Neural cell (in vitro differentiated cells): ENCODE measurements at regions not wholly inside any gene's neighbourhood (a gene's known extent, or its start where the extent isn't known, plus 50 kb on each side); places are given as distances from the start of the nearest gene placed in this dataset.

Source experiments
- H2AFZ ChIP-seq: fragments of 200-600, 300-800 bp; sonication (generic), shearing (Covaris generic); 2 replicates; pipeline ENCODE4 v1.6.0; 2014; ENCODE audit warnings: low read depth, mild to moderate bottlenecking, antibody characterized with exemption, low read length, moderate library complexity
- H3F3A ChIP-seq: fragments of 200-600 bp; shearing (Covaris generic); 2 replicates; pipeline ENCODE4 v1.6.1; 2016; ENCODE audit warnings: mild to moderate bottlenecking, moderate library complexity, mixed read lengths, antibody characterized with exemption, low read length; ENCODE audit not compliant: insufficient read depth, poor library complexity, severe bottlenecking
- H3K27ac ChIP-seq: fragments of 200-600, 300-800 bp; sonication (generic), shearing (Covaris generic); 2 replicates; pipeline ENCODE4 v1.5.1; 2014; ENCODE audit warnings: mild to moderate bottlenecking, low read length, moderate library complexity
- H3K27me3 ChIP-seq: fragments of 300-800, 200-600 bp; sonication (generic), shearing (Covaris generic); 2 replicates; pipeline ENCODE4 v1.6.0; 2014; ENCODE audit warnings: mild to moderate bottlenecking, low read depth, low read length, moderate library complexity; ENCODE audit not compliant: insufficient read depth
- H3K36me3 ChIP-seq: fragments of 300-800, 200-600 bp; sonication (generic), shearing (Covaris generic); 2 replicates; pipeline ENCODE4 v1.5.1; 2014; ENCODE audit warnings: mild to moderate bottlenecking, antibody characterized with exemption, low read length, moderate library complexity; ENCODE audit not compliant: insufficient read depth
- H3K4me2 ChIP-seq: fragments of 300-800, 200-600 bp; sonication (generic), shearing (Covaris generic); 2 replicates; pipeline ENCODE4 v1.6.0; 2014; ENCODE audit warnings: mild to moderate bottlenecking, low read length
- H3K4me3 ChIP-seq: fragments of 300-800, 200-600 bp; sonication (generic), shearing (Covaris generic); 2 replicates; pipeline ENCODE4 v1.5.1; 2014; ENCODE audit warnings: mild to moderate bottlenecking, low read length, moderate library complexity
- H3K79me2 ChIP-seq: fragments of 200-600 bp; shearing (Covaris generic); replicated peaks from 2 replicates; pipeline ENCODE4 v1.6.0; 2014; ENCODE audit warnings: mild to moderate bottlenecking, low read length, moderate library complexity; ENCODE audit not compliant: insufficient read depth
- H3K9ac ChIP-seq: fragments of 300-800, 200-600 bp; sonication (generic), shearing (Covaris generic); 2 replicates; pipeline ENCODE4 v1.6.1; 2016; ENCODE audit warnings: mild to moderate bottlenecking, low read length, mixed read lengths
- H3K9me2 ChIP-seq: fragments of 200-600 bp; shearing (Covaris generic); 2 replicates; pipeline ENCODE4 v1.6.1; 2016; ENCODE audit warnings: mild to moderate bottlenecking, low read length, mixed read lengths; ENCODE audit not compliant: insufficient read depth
- H3K9me3 ChIP-seq: fragments of 200-600, 300-800 bp; sonication (generic), shearing (Covaris generic); 2 replicates; pipeline ENCODE4 v1.6.1; 2016; ENCODE audit warnings: mild to moderate bottlenecking, mixed run types, low read length, moderate library complexity, mixed read lengths
- H4K20me1 ChIP-seq: fragments of 200-600 bp; shearing (Covaris generic); 2 replicates; pipeline ENCODE4 v1.6.1; 2016; ENCODE audit warnings: mild to moderate bottlenecking, mixed run types; ENCODE audit not compliant: insufficient read depth
- EP300 ChIP-seq: fragments of 450-650 bp; conservative IDR thresholded peaks from 2 replicates; pipeline ENCODE4 v1.6.1; 2014; ENCODE audit warnings: antibody characterized with exemption, mild to moderate bottlenecking, moderate library complexity; ENCODE audit not compliant: poor library complexity, severe bottlenecking
- EZH2 ChIP-seq: fragments of 200-600, 300-800 bp; shearing (Covaris generic), sonication (generic); IDR thresholded peaks from 2 replicates; pipeline ENCODE4 v1.6.1; 2014; ENCODE audit warnings: antibody characterized with exemption, low read length, borderline replicate concordance, mild to moderate bottlenecking; ENCODE audit not compliant: insufficient read depth, poor library complexity, severe bottlenecking
- MXI1 ChIP-seq: fragments of 450-650 bp; conservative IDR thresholded peaks from 2 replicates; pipeline ENCODE4 v1.6.1; 2014; ENCODE audit warnings: antibody characterized with exemption, mild to moderate bottlenecking; ENCODE audit not compliant: poor library complexity, severe bottlenecking
- POLR2AphosphoS5 ChIP-seq: IDR thresholded peaks from 2 replicates; pipeline ENCODE4 v1.6.1; 2012
- RAD21 ChIP-seq: fragments of 450-650 bp; conservative IDR thresholded peaks from 2 replicates; pipeline ENCODE4 v1.6.1; 2014; ENCODE audit warnings: antibody characterized with exemption, mild to moderate bottlenecking, moderate library complexity
- SMC3 ChIP-seq: fragments of 450-650 bp; conservative IDR thresholded peaks from 2 replicates; pipeline ENCODE4 v1.6.1; 2014; ENCODE audit warnings: antibody characterized with exemption, mild to moderate bottlenecking, moderate library complexity; ENCODE audit not compliant: poor library complexity
- TAF1 ChIP-seq: IDR thresholded peaks from 2 replicates; pipeline ENCODE4 v1.6.1; 2012; ENCODE audit warnings: low read depth
- TF ChIP-seq, protein P1 (sequence below): IDR thresholded peaks from 2 replicates; pipeline ENCODE4 v1.6.1; 2012; ENCODE audit warnings: borderline replicate concordance
- TF ChIP-seq, protein P2 (sequence below): fragments of 450-650 bp; IDR thresholded peaks from 2 replicates; pipeline ENCODE4 v1.5.1; 2014; ENCODE audit warnings: antibody characterized with exemption, mild to moderate bottlenecking, moderate library complexity; ENCODE audit not compliant: poor library complexity, severe bottlenecking

DNA sequence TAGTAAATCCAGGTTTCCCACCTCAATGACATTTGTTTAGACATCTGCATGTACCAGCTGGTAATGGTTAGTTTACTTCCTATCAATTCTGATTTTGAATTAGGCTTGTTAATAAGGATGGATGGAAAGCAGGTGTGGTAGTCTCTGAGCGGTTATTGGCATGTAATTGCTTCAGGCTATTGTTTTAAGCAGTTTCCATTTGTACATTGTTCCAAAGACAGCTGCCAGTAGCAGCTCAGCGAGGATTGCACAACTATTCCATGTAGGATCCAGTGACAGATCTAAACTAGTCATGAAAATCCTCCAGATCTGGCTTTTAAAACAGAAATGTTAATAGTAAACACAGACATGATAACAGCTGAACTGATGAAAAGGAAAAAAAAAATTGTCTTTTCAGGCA, 436.0 kb upstream of the ADARB2 start:
- Histone ChIP-seq H3K9me2 (no peaks in the 10 kb centered on the region), H4K20me1 (no peaks in the 10 kb centered on the region)

DNA sequence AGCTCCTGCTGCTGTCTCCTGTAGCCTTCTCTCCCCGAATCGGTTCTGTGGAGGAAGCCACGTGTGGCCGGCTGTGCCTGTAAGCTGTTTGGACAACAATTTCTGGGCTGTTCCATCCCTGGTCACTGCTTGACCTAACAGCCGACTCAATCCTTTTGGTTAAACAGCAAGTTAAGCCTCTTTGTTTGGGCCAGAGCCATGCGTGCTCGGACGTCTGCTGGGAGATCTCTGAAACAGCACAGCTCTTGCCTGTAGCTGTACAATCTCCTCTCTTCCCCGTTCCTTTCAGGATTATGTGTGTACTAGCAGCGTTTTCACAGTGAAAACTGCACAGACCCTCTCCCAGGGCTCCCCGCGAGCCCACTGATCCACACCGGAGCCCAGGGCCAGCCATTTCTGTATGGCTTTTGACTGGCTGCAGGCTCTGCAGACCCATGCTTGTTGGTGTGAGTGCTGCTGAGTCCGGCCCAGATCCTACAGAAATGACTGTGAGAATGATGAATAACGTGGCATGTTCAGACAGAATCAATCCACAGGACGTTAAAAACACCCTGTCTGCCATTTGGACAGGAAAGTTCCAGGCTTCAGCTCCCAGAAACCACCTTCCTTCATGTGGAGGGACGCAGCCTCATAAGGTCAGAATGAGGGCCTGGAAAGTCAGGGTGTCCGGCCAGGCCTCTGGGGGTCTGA, 428.6 kb upstream of the ADARB2 start:
- H3K27me3 ChIP-seq = no peaks in the 10 kb centered on the region
- no peak overlapping the region for H3K4me2 ChIP-seq
- H2AFZ ChIP-seq = no peak overlapping the region
- H3K27ac ChIP-seq = no peak overlapping the region
- H3F3A ChIP-seq = no peaks in the 10 kb centered on the region
- H3K9me3 ChIP-seq = no peaks in the 10 kb centered on the region
- no peaks in the 10 kb centered on the region for H4K20me1 ChIP-seq
- H3K36me3 ChIP-seq = no peaks in the 10 kb centered on the region
- H3K9ac ChIP-seq = no peak overlapping the region
- no peak overlapping the region for H3K4me3 ChIP-seq
- TF ChIP-seq, protein P1, sequence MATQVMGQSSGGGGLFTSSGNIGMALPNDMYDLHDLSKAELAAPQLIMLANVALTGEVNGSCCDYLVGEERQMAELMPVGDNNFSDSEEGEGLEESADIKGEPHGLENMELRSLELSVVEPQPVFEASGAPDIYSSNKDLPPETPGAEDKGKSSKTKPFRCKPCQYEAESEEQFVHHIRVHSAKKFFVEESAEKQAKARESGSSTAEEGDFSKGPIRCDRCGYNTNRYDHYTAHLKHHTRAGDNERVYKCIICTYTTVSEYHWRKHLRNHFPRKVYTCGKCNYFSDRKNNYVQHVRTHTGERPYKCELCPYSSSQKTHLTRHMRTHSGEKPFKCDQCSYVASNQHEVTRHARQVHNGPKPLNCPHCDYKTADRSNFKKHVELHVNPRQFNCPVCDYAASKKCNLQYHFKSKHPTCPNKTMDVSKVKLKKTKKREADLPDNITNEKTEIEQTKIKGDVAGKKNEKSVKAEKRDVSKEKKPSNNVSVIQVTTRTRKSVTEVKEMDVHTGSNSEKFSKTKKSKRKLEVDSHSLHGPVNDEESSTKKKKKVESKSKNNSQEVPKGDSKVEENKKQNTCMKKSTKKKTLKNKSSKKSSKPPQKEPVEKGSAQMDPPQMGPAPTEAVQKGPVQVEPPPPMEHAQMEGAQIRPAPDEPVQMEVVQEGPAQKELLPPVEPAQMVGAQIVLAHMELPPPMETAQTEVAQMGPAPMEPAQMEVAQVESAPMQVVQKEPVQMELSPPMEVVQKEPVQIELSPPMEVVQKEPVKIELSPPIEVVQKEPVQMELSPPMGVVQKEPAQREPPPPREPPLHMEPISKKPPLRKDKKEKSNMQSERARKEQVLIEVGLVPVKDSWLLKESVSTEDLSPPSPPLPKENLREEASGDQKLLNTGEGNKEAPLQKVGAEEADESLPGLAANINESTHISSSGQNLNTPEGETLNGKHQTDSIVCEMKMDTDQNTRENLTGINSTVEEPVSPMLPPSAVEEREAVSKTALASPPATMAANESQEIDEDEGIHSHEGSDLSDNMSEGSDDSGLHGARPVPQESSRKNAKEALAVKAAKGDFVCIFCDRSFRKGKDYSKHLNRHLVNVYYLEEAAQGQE = no peak
- TF ChIP-seq TAF1 (no peak), EP300 (no peak), POLR2AphosphoS5 (no peak), RAD21 (no peak), EZH2 (no peak), MXI1 (no peak), SMC3 (no peak)
- TF ChIP-seq, protein P2, sequence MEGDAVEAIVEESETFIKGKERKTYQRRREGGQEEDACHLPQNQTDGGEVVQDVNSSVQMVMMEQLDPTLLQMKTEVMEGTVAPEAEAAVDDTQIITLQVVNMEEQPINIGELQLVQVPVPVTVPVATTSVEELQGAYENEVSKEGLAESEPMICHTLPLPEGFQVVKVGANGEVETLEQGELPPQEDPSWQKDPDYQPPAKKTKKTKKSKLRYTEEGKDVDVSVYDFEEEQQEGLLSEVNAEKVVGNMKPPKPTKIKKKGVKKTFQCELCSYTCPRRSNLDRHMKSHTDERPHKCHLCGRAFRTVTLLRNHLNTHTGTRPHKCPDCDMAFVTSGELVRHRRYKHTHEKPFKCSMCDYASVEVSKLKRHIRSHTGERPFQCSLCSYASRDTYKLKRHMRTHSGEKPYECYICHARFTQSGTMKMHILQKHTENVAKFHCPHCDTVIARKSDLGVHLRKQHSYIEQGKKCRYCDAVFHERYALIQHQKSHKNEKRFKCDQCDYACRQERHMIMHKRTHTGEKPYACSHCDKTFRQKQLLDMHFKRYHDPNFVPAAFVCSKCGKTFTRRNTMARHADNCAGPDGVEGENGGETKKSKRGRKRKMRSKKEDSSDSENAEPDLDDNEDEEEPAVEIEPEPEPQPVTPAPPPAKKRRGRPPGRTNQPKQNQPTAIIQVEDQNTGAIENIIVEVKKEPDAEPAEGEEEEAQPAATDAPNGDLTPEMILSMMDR = no peak
- no peaks in the 10 kb centered on the region for H3K9me2 ChIP-seq
- H3K79me2 ChIP-seq = no peaks in the 10 kb centered on the region

More for the DNA sequence above, 436.0 kb upstream of the ADARB2 start:
- Histone ChIP-seq H2AFZ (no peak overlapping the region), H3K4me3 (no peak overlapping the region), H3K27me3 (no peaks in the 10 kb centered on the region), H3K4me2 (no peak overlapping the region), H3K9me3 (no peaks in the 10 kb centered on the region), H3K27ac (peak overlapping the region; percentile 15), H3K36me3 (no peaks in the 10 kb centered on the region), H3K9ac (no peak overlapping the region), H3F3A (no peaks in the 10 kb centered on the region), H3K79me2 (no peaks in the 10 kb centered on the region)
- TF ChIP-seq TAF1 = no peak
